Endothelial cell (in vitro differentiated cells): ENCODE measurements at regions not wholly inside any gene's neighbourhood (a gene's known extent, or its start where the extent isn't known, plus 50 kb on each side); places are given as distances from the start of the nearest gene placed in this dataset.

Source experiments
- DNase-seq: peaks from one replicate; pipeline ENCODE4 v3.0.0; 2021; ENCODE audit warnings: low spot score
- H3K27ac Mint-ChIP-seq: one replicate; pipeline ENCODE4 v1.8.0; 2021; ENCODE audit warnings: mixed read lengths, inconsistent platforms; ENCODE audit not compliant: unreplicated experiment
- H3K27me3 Mint-ChIP-seq: one replicate; pipeline ENCODE4 v1.8.0; 2021; ENCODE audit warnings: mild to moderate bottlenecking, moderate library complexity, mixed read lengths, inconsistent platforms; ENCODE audit not compliant: unreplicated experiment
- H3K36me3 Mint-ChIP-seq: one replicate; pipeline ENCODE4 v1.8.0; 2021; ENCODE audit warnings: mild to moderate bottlenecking, low read depth, mixed read lengths, inconsistent platforms; ENCODE audit not compliant: unreplicated experiment
- H3K4me1 Mint-ChIP-seq: one replicate; pipeline ENCODE4 v1.8.0; 2021; ENCODE audit warnings: mild to moderate bottlenecking, mixed read lengths, inconsistent platforms; ENCODE audit not compliant: unreplicated experiment
- H3K4me3 Mint-ChIP-seq: one replicate; pipeline ENCODE4 v1.8.0; 2021; ENCODE audit warnings: mild to moderate bottlenecking, mixed read lengths, inconsistent platforms; ENCODE audit not compliant: unreplicated experiment
- H3K9me3 Mint-ChIP-seq: one replicate; pipeline ENCODE4 v1.8.0; 2021; ENCODE audit warnings: mixed read lengths, inconsistent platforms; ENCODE audit not compliant: unreplicated experiment
- TF ChIP-seq, protein P1 (sequence below): fragments of 200-600 bp; sonication (generic); IDR thresholded peaks from one replicate; pipeline ENCODE4 v1.5.0; 2021; ENCODE audit warnings: antibody characterized with exemption; ENCODE audit not compliant: unreplicated experiment

DNA sequence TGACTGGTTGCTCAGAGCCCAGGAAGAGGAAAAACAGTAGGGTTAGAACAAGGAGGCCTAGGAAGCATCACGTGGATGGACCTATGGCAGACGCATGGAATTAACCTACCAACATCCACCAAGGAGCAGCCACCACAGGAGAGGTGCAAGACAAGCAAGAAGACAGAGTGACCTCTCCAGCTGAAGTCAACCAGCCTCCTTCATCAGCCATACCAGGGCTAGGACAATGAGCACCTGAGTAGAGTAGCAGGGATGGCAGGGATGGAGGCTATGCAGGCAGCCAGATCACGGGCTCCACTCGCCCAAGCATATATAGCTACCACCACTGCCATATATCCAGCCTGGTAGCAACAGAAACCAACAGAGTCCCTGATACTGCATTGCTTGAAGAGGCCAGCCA lies 202.1 kb upstream of the B3GAT1 start:
- no peak overlapping the region for H3K27ac Mint-ChIP-seq
- TF ChIP-seq, protein P1, sequence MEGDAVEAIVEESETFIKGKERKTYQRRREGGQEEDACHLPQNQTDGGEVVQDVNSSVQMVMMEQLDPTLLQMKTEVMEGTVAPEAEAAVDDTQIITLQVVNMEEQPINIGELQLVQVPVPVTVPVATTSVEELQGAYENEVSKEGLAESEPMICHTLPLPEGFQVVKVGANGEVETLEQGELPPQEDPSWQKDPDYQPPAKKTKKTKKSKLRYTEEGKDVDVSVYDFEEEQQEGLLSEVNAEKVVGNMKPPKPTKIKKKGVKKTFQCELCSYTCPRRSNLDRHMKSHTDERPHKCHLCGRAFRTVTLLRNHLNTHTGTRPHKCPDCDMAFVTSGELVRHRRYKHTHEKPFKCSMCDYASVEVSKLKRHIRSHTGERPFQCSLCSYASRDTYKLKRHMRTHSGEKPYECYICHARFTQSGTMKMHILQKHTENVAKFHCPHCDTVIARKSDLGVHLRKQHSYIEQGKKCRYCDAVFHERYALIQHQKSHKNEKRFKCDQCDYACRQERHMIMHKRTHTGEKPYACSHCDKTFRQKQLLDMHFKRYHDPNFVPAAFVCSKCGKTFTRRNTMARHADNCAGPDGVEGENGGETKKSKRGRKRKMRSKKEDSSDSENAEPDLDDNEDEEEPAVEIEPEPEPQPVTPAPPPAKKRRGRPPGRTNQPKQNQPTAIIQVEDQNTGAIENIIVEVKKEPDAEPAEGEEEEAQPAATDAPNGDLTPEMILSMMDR = no peak
- no peak overlapping the region for H3K4me3 Mint-ChIP-seq
- no peak for DNase-seq
- peaks cover 12% of the 10 kb centered on the region for H3K27me3 Mint-ChIP-seq
- peaks cover 3% of the 10 kb centered on the region for H3K36me3 Mint-ChIP-seq
- H3K4me1 Mint-ChIP-seq = no peaks in the 10 kb centered on the region
- H3K9me3 Mint-ChIP-seq = no peaks in the 10 kb centered on the region

DNA sequence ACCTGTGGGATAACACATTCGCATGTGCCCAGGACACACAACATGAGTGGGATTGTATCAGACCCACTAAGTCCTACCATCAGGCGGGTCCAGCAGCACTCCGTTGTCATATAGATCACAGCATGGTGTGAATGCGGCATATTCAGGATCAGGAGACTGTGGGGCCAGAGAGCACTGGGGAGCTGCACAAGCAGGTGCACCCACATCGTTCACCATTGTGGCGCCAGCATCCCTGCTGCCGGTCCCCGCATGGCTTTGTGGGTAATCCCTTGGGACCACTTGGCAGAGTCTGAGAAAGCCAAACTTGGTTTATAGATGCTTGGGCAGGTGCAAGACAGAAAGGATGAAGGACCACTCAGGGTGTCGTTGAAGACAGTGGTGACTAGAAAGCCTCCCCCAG lies 201.6 kb upstream of the B3GAT1 start:
- H3K27me3 Mint-ChIP-seq = peaks cover 12% of the 10 kb centered on the region
- no peak overlapping the region for H3K4me3 Mint-ChIP-seq
- peaks cover 3% of the 10 kb centered on the region for H3K36me3 Mint-ChIP-seq
- no peak for DNase-seq
- no peaks in the 10 kb centered on the region for H3K9me3 Mint-ChIP-seq
- TF ChIP-seq, protein P1 = no peak
- no peaks in the 10 kb centered on the region for H3K4me1 Mint-ChIP-seq
- no peak overlapping the region for H3K27ac Mint-ChIP-seq

DNA sequence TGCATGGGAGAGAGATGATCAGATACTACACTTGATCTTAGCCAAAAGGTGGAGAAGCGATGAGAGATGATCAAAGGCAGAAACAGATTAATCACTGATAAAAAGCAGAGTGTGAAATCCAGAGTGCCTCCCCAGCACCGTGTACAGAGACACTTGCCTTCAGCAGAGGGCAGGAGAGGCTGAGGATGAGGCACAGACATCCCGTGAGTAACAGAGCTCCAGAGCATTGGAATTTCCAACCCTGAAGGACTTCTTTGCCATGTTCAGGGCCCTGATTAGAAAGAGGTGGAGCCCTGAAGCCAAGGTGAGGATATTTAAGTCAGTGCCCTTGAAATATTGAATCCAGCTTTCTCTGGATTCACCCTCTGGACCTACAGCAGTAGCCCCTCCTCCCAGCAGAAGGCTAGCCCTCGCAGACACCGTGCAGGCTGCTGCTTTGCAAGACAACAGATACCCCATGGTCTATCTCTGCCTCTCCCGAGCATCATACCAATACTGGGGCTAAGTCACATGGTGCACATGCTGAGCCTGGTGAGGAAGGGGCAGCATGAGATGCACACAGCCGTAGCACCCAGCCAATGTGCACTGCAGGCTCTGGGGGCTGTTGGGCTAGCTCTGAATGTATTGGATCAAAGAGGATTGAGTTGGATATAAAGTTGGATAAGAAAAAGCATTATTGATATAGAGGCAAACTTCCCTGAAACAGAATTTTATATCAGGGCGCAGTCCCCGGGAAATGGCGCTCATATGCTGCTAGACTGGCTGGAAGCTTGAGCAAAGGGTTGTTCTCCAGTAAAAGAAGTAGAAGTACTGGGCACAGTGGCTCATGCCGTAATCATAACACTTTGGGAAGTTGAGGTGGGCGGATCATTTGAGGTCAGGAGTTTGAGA lies 200.3 kb upstream of the B3GAT1 start:
- DNase-seq = no peak
- Mint-ChIP-seq H3K27ac (no peak overlapping the region), H3K9me3 (no peaks in the 10 kb centered on the region), H3K4me1 (no peaks in the 10 kb centered on the region), H3K27me3 (peaks cover 15% of the 10 kb centered on the region), H3K36me3 (peaks cover 3% of the 10 kb centered on the region), H3K4me3 (no peak overlapping the region)
- TF ChIP-seq, protein P1 = no peak

DNA sequence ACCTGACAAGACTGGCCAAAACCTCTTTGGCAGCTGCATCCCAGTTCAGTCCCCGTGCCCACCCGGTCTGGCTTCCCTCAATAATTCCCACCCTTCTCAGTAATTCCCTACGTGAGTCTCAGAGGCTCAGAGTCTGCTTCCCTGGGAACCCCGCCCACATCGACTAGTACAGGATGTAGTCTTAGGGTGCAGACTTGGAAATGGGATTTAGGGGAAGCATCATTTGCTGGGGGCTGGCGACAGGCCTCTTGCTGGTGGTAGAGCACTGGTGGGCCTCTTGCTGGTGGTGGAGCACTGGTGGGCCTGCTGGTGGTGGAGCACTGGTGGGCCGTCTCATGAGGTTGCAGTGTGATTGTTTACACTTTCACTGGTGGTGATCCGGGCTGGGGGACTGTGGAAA lies 199.5 kb upstream of the B3GAT1 start:
- Mint-ChIP-seq H3K4me3 (no peak overlapping the region), H3K9me3 (no peaks in the 10 kb centered on the region), H3K36me3 (peaks cover 3% of the 10 kb centered on the region), H3K4me1 (no peaks in the 10 kb centered on the region), H3K27me3 (peaks cover 15% of the 10 kb centered on the region), H3K27ac (no peak overlapping the region)
- DNase-seq = no peak
- TF ChIP-seq, protein P1 = no peak

DNA sequence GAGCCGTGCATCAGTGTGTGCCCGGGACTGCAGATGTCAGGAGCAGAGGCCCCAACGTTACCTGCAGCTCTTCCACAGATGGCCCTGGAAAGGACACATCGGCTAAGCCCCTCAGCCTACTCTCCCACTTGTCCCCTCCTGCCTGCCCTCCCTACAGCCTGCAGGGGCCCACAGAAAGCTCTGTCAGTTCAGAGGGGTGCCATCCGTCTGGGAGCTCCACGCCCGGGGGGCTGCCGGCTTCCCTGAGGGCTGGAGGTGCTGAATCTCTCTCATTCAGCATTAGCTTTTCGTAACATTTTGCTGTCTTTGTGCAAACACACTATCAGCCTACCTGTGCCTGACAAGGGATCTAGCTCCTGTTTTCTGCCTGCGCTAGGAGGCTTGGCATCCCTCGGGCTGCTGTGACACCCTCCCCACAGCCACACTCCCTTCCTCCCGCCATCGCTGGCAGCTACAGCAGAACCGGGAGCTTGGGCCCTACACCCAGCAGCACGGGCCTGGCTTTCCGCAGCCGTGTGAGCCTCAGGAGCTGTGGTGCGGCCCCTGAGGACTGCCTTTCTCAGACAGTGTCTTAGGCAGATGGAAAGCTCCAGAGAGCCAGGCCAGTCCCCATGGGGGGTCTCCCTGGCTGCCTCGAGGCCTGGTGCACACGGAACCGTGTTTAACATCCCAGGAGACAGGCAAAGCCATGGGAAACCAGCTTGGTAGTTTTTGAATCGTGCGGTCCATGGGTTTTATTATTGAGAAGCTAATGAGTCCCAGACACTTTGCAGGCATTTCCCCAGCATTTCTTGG lies 198.3 kb upstream of the B3GAT1 start:
- Mint-ChIP-seq H3K27ac (no peak overlapping the region), H3K27me3 (peaks cover 15% of the 10 kb centered on the region), H3K9me3 (no peaks in the 10 kb centered on the region)

More for the DNA sequence above, 198.3 kb upstream of the B3GAT1 start:
- peaks cover 3% of the 10 kb centered on the region for H3K36me3 Mint-ChIP-seq
- TF ChIP-seq, protein P1 = no peak
- H3K4me1 Mint-ChIP-seq = no peaks in the 10 kb centered on the region
- DNase-seq = no peak
- no peak overlapping the region for H3K4me3 Mint-ChIP-seq
